H1 (cell line): ENCODE measurements at regions not wholly inside any gene's neighbourhood (a gene's known extent, or its start where the extent isn't known, plus 50 kb on each side); places are given as distances from the start of the nearest gene placed in this dataset.

Experiments
- NRF1 ChIP-seq: IDR thresholded peaks from 2 replicates; pipeline ENCODE4 v1.6.1; 2011; ENCODE audit warnings: mild to moderate bottlenecking, low read depth, low read length, improper control_type of control experiment
- SP1 ChIP-seq: IDR thresholded peaks from 2 replicates; pipeline ENCODE4 v1.6.1; 2011; ENCODE audit warnings: low read depth, low read length
- SP4 ChIP-seq: IDR thresholded peaks from 2 replicates; pipeline ENCODE4 v1.6.1; 2012; ENCODE audit warnings: low read length, inconsistent platforms

- no peak for TF ChIP-seq SP1
- TF ChIP-seq SP4, result no peak
- TF ChIP-seq NRF1, result no peak
- TF ChIP-seq, all 59 proteins: peak for 0
Measured at GRCh38 chr9:34797367-34797766, 87.4 kb upstream of the CCL21 start (continued).
